Umbilical cord (tissue), 1 donor: ENCODE measurements at regions not wholly inside any gene's neighbourhood (a gene's known extent, or its start where the extent isn't known, plus 50 kb on each side); places are given as distances from the start of the nearest gene placed in this dataset.
"Not testable (repeated sequence)": the region's sequence is repeated elsewhere in the genome, so short reads cannot be mapped to it uniquely, and the experiment has no call there.

Source experiments
- DNase-seq: peaks from one replicate; pipeline ENCODE4 v3.0.0-alpha.2; 2015; ENCODE audit warnings: low spot score

GRCh38 chr5:163877865-163878264, 372.4 kb downstream of the MAT2B start:
- DNase-seq: no peak

GRCh38 chr5:163878490-163878889, 373.1 kb downstream of the MAT2B start:
- DNase-seq: no peak

- peak; percentile 18 for DNase-seq
Measured at GRCh38 chr5:163880302-163880701, 374.9 kb downstream of the MAT2B start.

- DNase-seq: no peak
Measured at GRCh38 chr5:163885117-163885516, 379.7 kb downstream of the MAT2B start.

- no peak for DNase-seq
Measured at GRCh38 chr5:163887854-163888253, 382.4 kb downstream of the MAT2B start.

GRCh38 chr5:163888366-163888765, 382.9 kb downstream of the MAT2B start:
- DNase-seq: no peak

- DNase-seq: no peak
Measured at GRCh38 chr5:163889369-163889768, 383.9 kb downstream of the MAT2B start.

GRCh38 chr5:163890261-163890660, 384.8 kb downstream of the MAT2B start:
- no peak for DNase-seq

GRCh38 chr5:163893281-163893680, 387.9 kb downstream of the MAT2B start:
- DNase-seq: no peak

- no peak for DNase-seq
Measured at GRCh38 chr5:163894645-163895044, 389.2 kb downstream of the MAT2B start.

- no peak for DNase-seq
Measured at GRCh38 chr5:163898873-163899272, 393.5 kb downstream of the MAT2B start.

- DNase-seq: not testable (repeated sequence)
Measured at GRCh38 chr5:163907783-163908182, 402.4 kb downstream of the MAT2B start.

GRCh38 chr5:163908253-163908652, 402.8 kb downstream of the MAT2B start:
- DNase-seq: no peak

GRCh38 chr5:163910226-163910625, 404.8 kb downstream of the MAT2B start:
- DNase-seq: no peak

GRCh38 chr5:163912046-163912445, 406.6 kb downstream of the MAT2B start:
- no peak for DNase-seq

- DNase-seq: no peak
Measured at GRCh38 chr5:163913548-163913947, 408.1 kb downstream of the MAT2B start.

- DNase-seq: no peak
Measured at GRCh38 chr5:163914910-163915309, 409.5 kb downstream of the MAT2B start.

GRCh38 chr5:163915481-163915961, 410.1 kb downstream of the MAT2B start:
- no peak for DNase-seq

- DNase-seq: peak; percentile 18
Measured at GRCh38 chr5:163916376-163916775, 411.0 kb downstream of the MAT2B start.

- DNase-seq: no peak
Measured at GRCh38 chr5:163916861-163917260, 411.4 kb downstream of the MAT2B start.

- no peak for DNase-seq
Measured at GRCh38 chr5:163917747-163918146, 412.3 kb downstream of the MAT2B start.

GRCh38 chr5:163934990-163935389, 429.6 kb downstream of the MAT2B start:
- not testable (repeated sequence) for DNase-seq

- no peak for DNase-seq
Measured at GRCh38 chr5:163938595-163938994, 433.2 kb downstream of the MAT2B start.

- DNase-seq: no peak
Measured at GRCh38 chr5:163941079-163941478, 435.7 kb downstream of the MAT2B start.
